Effector memory CD8-positive, alpha-beta T cell (primary cell): ENCODE measurements at regions not wholly inside any gene's neighbourhood (a gene's known extent, or its start where the extent isn't known, plus 50 kb on each side); places are given as distances from the start of the nearest gene placed in this dataset.

Experiments used
- ATAC-seq: fragments of 150-1000 bp; cut with Tn5 transposase; replicated peaks from 2 replicates; pipeline ENCODE4 v1.10.0; 2021; ENCODE audit warnings: mild to moderate bottlenecking, moderate library complexity
- DNase-seq, 3 experiments: peaks; one replicate each; pipeline ENCODE4 v3.0.0; 2021
- H3K27ac Mint-ChIP-seq, 2 donors: one replicate each; pipeline ENCODE4 v1.8.0; 2022; ENCODE audit warnings: mild to moderate bottlenecking in 2 of 2, mixed read lengths in 2 of 2, moderate library complexity in 2 of 2
- H3K27me3 Mint-ChIP-seq, 2 donors: one replicate each; pipeline ENCODE4 v1.8.0; 2022; ENCODE audit warnings: mixed read lengths in 2 of 2
- H3K36me3 Mint-ChIP-seq: one replicate; pipeline ENCODE4 v1.8.0; 2022; ENCODE audit warnings: mild to moderate bottlenecking, moderate library complexity, mixed read lengths; ENCODE audit not compliant: insufficient read depth
- H3K4me1 Mint-ChIP-seq, 2 donors: one replicate each; pipeline ENCODE4 v1.8.0; 2022; ENCODE audit warnings: low read depth in 2 of 2, mixed read lengths in 2 of 2
- H3K4me3 Mint-ChIP-seq, 2 donors: one replicate each; pipeline ENCODE4 v1.8.0; 2022; ENCODE audit warnings: mild to moderate bottlenecking in 2 of 2, mixed read lengths in 2 of 2, moderate library complexity in 2 of 2
- H3K9me3 Mint-ChIP-seq, 2 donors: one replicate each; pipeline ENCODE4 v1.8.0; 2022; ENCODE audit warnings: mixed read lengths in 2 of 2

DNA sequence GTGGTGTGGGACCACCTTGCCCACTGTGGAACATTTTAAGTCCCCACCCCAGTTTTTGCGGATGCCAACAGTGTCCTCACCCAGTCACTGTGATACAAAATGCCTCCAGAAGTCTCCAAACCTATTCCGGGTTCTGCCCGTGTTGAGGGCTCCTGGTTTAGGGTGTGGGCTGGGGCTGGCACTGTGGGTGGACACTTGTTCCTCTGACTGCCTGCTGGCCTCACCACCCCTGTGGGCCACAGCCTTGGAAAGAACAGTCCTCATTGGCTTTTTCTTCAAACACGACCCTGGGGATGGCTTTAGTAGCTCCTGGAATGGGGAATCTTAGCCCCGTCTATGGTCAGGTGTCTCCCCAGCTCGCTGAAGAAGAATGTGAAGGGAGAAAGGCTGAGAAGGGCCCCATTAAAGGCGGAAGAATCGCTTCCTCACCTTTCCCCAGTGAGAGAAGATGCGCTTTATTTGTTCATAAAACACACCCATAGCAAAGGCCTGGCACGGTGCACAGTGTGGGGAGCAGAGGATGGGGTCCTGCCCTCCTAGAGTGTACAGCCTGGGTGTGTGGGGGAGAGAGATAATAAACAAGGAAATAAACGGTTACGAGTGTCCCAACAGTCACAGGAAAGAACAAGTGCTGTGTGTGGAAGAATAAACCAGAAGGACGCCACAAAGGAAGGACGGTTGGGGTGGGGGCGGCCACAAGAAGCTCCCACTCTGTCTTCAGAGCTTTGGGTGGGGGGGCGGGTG is 56.3 kb upstream of the SLC22A11 start:
- Mint-ChIP-seq H3K4me3 (no peak overlapping the region), H3K27ac (no peak overlapping the region), H3K4me1 (peaks cover 0 to 1% of the 10 kb centered on the region in 2 donors), H3K27me3 (peaks cover 24 to 27% of the 10 kb centered on the region in 2 donors), H3K9me3 (peaks cover 0 to under 1% of the 10 kb centered on the region in 2 donors), H3K36me3 (no peaks in the 10 kb centered on the region)
- DNase-seq (no peak), ATAC-seq (no peak)

- H3K36me3 Mint-ChIP-seq, result no peaks in the 10 kb centered on the region
- DNase-seq, result no peak
- no peak for ATAC-seq
- peaks cover 20 to 27% of the 10 kb centered on the region in 2 donors for H3K27me3 Mint-ChIP-seq
- peaks cover 0 to 4% of the 10 kb centered on the region in 2 donors for H3K9me3 Mint-ChIP-seq
- H3K4me3 Mint-ChIP-seq, result no peak overlapping the region
- peaks cover 0 to 1% of the 10 kb centered on the region in 2 donors for H3K4me1 Mint-ChIP-seq
- no peak overlapping the region for H3K27ac Mint-ChIP-seq
These were observed 55.3 kb upstream of the SLC22A11 start for GRCh38 chr11:64500176-64501013.

- no peak for DNase-seq
- Mint-ChIP-seq H3K4me1 (peaks cover 0 to 1% of the 10 kb centered on the region in 2 donors), H3K9me3 (peaks cover 0 to 4% of the 10 kb centered on the region in 2 donors), H3K36me3 (no peaks in the 10 kb centered on the region), H3K27ac (no peak overlapping the region), H3K27me3 (peaks cover 27 to 37% of the 10 kb centered on the region in 2 donors), H3K4me3 (no peak overlapping the region)
- ATAC-seq, result no peak
These were observed 54.0 kb upstream of the SLC22A11 start for GRCh38 chr11:64501500-64502427.

DNA sequence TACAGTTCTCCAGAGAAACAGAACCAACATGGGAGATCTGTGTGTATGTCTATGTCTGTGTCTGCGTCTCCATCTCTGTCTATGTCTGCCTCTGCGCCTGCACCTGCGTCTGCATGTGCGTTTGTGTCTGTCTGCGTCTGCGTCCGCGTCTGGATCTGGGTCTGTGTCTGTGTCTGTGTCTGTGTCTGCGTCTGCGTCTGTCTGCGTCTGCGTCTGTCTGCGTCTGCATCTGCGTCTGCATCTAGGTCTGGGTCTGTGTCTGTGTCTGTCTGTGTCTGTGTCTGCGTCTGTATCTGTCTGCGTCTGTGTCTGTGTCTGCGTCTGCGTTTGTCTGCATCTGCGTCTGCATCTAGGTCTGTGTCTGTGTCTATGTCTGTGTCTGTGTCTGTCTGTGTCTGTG is 53.1 kb upstream of the SLC22A11 start:
- peaks cover 0 to 4% of the 10 kb centered on the region in 2 donors for H3K9me3 Mint-ChIP-seq
- H3K4me1 Mint-ChIP-seq, result peaks cover 0 to 1% of the 10 kb centered on the region in 2 donors
- H3K4me3 Mint-ChIP-seq, result no peak overlapping the region
- peaks cover 35 to 46% of the 10 kb centered on the region in 2 donors for H3K27me3 Mint-ChIP-seq
- ATAC-seq (no peak), DNase-seq (no peak)
- no peaks in the 10 kb centered on the region for H3K36me3 Mint-ChIP-seq
- no peak overlapping the region for H3K27ac Mint-ChIP-seq

DNA sequence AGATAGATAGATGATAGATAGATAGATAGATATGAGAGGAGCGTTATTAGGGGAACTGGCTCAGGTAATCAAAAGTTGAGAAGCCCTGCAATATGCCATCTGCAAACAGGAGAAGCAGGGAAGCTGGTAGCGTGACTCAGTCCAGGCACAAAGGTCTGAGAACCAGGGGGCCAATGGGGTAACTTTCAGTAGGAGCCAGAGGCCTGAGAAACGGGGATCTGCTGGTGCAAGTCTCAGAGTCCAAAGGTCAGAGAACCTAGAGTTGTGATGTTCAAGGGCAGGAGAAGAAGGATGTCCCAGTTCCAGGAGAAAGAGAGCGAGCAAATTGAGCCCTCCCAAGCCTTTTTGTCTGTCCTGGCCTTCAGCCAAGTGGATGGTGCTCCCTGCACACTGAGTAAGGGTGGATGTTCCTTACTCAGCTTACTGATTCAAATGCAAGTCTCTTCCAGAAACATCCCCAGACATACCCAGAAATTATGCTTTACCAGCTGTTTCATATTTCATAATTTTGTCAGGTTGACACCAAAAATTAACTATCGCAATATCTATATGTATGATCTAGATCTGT is 52.5 kb upstream of the SLC22A11 start:
- ATAC-seq (no peak), DNase-seq (no peak)
- peaks cover 0 to 1% of the 10 kb centered on the region in 2 donors for H3K4me1 Mint-ChIP-seq
- H3K27ac Mint-ChIP-seq, result no peak overlapping the region
- peaks cover 0 to 4% of the 10 kb centered on the region in 2 donors for H3K9me3 Mint-ChIP-seq
- H3K36me3 Mint-ChIP-seq, result no peaks in the 10 kb centered on the region
- H3K27me3 Mint-ChIP-seq, result peaks cover 35 to 52% of the 10 kb centered on the region in 2 donors
- no peak overlapping the region for H3K4me3 Mint-ChIP-seq

DNA sequence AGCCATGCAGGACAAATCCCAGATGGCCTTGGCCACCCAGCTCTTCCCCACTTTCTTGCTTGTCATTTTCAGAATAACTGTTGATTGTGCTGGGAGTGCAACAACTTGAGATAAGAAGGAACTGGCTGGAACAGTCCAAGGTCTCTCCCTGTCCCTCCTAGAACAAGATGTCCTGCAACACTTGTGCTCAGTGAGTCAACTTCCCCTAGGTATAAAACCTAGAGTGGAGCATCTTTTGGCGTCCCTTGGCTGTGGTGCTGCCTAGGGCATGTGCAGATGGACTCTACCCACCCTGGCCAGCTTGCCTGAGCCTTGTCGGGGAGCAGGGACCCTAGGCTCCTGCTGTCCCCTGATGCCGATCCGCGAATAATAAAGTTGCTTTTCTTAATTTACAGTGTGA is 50.7 kb upstream of the SLC22A11 start:
- no peak for DNase-seq
- Mint-ChIP-seq H3K27me3 (peaks cover 38 to 58% of the 10 kb centered on the region in 2 donors), H3K9me3 (peaks cover 0 to 4% of the 10 kb centered on the region in 2 donors), H3K36me3 (no peaks in the 10 kb centered on the region), H3K4me1 (no peaks in the 10 kb centered on the region), H3K27ac (no peak overlapping the region), H3K4me3 (no peak overlapping the region)
- ATAC-seq, result no peak
